HG02571 (cell line): ENCODE measurements at regions not wholly inside any gene's neighbourhood (a gene's known extent, or its start where the extent isn't known, plus 50 kb on each side); places are given as distances from the start of the nearest gene placed in this dataset.
"Not testable (repeated sequence)": the region's sequence is repeated elsewhere in the genome, so short reads cannot be mapped to it uniquely, and the experiment has no call there.

Source experiments
- ATAC-seq: cut with Tn5 transposase; IDR thresholded peaks from one replicate; pipeline ENCODE4 v1.9.1; 2021; ENCODE audit warnings: mild to moderate bottlenecking, moderate library complexity; ENCODE audit not compliant: unreplicated experiment

DNA sequence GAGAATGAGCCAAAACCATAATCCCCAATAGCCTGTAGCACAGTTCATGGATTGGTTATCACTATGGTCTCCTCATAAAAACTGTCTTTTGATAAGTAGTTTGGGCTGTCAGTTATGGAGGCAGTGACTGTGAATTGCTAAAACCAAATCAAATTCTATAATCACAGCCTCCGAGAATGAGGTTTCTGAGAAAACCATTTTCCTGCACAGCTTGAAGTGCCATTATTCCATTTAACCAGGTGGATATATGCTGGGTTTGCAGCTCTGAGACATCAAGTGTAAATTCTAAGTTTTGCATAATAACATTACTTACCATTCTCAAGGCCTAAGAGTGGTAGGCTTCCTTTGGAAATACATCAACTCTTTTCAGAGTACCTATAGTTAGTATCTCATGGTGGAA, 485.4 kb downstream of the FRK start:
- no peak for ATAC-seq

DNA sequence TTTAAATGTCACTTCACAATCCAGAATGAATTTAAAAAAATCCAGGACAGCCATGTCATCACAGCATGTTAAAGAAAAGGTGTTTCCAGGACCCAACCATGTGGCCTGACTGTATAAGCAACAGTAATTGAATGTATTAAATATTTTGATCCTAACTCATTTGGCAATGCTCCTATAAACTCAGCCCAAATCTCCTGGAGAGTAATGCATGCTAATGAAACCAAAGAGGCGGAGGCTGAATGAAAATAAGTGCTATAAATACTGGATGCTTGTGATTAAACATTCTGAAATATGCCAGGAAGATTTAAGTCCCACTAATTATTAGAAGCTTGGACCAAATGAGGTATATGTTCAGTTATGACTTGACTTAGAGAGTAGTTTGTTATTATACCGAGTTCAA, 486.8 kb downstream of the FRK start:
- no peak for ATAC-seq

DNA sequence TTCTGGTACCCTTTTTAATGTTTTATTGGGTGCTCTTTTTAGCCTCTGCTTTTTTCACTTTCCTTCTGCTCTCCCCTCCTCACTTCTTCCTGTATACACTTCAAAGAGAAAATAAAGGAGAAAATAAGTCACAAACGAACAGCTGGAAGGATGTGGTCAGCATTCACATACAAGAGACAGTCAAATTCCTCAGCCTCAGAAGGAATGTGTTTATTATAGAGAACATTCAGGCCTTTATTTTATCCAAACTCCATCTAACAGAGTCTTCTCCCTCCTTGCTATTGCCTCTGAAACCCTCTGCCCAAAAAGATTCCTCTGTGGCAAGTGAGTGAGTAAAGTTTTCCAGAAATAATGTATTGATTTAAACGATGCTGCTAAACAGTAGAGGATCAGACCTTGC, 490.4 kb downstream of the FRK start:
- no peak for ATAC-seq

DNA sequence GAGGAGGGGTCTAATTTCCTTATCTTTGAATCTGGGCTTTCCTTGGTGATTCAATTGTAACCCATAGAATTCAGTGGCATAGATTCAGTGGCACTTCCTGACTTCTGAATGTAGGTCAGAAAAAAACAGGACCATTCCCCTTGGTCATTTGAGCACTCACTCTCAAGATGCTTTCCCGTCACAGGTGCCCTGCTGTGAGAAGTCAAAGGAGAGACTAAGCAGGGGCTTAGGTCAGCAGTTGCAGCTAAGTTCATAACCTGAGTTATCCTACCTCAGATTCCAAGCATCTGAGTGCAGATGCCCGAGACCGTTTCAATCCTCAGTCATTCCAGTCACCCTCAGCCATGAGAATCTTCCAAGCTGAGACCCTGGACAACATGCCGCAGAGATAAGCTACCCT, 506.6 kb downstream of the FRK start:
- ATAC-seq: no peak

DNA sequence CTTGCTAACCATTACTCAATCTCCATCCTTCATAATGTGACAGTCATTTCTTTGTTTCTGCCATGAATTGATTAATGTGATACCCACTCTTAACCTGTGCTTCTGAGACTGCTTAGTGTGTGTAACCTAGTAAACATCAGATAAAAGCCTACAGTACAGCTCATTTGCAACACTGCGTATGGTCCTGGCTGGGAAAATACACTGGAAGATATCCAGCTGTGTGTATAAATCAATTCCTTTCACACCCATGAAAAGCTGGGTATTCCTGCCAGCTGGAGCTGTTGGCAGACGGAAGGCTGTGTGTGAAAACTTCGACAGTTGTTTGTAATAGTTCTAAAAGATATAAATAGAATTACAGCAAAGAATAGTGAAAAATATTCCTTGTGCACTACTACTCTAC, 509.2 kb downstream of the FRK start:
- ATAC-seq: no peak

DNA sequence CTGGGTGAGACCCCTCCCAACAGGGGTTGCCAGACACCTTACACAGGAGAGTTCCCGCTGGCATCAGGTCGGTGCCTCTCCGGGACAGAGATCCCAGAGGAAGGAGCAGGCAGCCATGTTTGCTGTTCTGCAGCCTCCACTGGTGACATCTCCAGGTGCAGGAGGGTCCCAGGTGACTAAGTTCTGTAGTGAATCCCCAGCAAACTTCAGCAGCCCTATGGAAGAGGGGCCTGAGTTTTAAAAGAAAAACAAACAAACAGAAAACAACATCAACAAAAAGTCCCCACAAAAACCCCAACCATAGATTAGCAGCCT, 515.1 kb downstream of the FRK start:
- ATAC-seq: no peak

DNA sequence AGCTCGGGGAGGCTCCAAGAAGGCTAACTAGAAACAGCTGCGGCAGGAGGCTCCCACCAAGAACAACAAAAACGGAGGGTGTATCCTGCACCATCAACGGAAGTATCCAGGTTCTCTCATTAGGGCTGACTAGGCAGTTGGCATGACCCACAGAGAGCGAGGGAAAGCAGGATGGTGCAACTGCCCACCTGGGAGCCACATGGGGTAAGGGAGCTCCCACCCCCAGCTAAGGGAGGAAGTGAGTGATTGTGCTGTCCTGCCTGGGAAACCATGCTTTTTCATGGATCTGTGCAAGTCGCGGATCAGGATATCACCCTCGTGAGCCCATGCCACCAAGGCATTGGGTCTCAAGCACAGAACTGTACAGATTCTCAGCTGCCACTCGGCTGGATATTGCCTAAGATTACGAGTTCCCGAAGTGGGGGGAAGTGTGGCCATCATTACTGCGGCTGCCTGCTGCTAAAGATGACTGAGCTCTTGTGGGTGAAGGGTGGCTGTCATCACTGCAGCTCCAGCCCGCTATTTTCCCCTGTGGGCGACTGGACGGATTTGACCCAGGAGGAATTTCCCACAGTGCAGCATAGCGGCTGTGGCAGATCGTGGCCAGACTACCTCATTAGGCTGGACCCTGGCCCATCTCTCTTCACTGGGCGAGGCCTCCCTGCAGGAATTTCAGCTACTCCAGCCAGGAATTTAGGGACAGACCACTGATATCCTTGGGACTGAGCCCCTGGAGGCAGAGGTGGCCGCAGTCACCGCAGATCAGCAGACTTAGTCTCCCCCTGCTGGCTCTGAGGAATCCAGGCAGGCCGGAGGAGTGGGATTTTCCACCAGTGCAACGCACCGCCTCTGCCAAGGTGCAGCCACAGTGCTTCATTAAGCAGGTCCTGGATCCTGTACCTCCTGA, 515.7 kb downstream of the FRK start:
- no peak for ATAC-seq

DNA sequence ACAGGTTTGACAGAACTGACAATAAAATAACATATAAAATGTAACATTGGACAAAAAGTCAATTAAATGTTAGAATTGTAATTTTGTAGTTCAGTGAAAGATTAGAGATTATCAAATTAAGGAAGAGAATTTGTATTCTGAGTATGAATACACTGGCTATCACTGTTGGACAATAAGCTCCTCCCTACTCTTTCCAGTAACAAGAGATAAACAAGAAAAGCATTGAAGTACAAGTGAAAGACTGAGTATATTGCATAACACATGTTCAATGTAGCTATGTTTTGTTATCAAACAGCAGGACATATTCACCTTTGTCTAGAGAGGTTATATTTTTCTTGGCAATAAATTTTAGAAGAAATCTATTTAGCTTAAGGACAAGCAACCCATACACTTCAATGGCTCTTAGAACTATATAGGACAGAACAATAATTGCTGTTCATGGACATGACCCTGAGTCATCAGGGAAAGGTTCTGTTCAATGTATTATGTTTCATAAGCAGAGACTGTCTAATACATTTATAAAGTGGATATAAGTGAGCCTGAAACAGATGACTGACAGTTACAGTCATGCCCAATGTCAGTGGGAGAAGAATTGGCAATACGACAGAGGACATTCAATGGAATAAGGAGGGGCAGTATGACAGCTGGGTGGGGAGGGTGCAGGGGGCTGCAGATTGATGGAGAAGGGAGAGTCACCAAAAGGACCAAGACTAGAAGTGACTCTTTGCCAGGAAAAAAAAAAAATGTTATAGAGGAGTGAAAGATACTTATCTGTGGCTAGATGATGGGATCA, 520.4 kb downstream of the FRK start:
- no peak for ATAC-seq

DNA sequence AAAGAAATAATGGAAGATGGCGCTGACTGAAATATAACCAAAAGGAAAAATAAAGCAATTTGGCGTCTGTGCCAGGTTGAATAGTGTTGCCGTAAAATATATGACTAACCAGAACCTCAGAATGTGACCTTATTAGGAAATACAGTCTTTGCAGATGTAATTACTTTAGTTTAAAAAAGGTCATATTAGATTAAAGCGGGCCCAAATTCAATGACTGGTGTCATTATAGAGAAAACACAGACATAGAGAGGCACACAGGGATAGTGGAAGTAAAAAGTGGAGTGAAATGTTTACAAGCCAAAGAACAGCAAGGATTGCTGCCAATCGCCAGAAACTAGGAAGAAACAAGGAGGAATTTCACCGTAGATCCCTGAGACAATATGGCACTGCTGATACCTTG, 521.2 kb downstream of the FRK start:
- no peak for ATAC-seq

DNA sequence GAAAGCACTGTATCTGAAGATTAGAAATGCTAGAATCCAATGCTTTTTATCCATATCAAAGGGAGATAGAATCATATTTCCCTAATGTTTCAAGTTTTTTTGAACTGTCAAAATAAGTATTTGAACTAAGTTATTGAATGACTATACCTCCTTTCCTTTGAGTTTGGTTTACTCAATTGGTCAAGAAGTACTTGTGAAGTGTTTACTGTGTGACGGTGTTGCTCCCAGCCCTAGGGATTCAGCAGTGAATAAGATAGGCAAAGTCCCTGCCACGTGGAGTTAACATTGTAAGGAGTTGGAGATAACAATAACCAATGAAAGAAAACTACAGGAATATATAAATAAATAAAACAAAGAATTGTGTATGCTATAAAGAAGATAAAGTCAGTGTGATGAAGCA, 535.9 kb downstream of the FRK start:
- ATAC-seq: no peak

DNA sequence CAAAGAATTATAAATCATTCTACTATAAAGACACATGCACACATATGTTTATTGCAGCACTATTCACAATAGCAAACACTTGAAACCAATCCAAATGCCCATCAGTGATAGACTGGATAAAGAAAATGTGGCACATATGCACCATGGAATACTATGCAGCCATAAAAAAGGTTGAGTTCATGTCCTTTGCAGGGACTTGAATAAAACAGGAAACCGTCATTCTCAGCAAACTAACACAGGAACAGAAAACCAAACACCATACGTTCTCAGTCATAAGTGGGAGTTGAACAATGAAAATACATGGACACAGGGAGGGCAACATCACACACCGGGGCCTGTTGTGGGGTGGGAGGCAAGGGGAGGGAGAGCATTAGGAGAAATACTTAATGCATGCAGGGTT, 538.9 kb downstream of the FRK start:
- ATAC-seq: not testable (repeated sequence)

DNA sequence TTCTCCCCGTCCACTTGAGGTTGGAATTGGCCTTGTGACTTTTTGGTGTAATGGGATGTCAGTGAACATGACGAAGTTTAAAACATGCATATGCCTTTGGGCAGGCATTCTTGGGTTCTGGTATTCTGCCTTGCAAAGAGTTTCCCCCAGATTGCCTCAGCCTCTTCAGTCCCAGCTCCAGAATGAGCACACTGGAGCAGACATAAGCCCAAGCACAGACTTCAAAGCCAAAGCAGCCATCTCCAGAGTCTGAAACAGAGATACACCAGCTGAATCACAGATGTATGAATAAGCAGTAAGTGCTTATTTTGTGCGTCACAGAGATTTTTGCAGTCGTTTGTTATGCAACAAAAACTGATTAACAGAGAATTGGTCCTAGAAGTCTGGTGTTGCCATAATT, 546.0 kb downstream of the FRK start:
- no peak for ATAC-seq

DNA sequence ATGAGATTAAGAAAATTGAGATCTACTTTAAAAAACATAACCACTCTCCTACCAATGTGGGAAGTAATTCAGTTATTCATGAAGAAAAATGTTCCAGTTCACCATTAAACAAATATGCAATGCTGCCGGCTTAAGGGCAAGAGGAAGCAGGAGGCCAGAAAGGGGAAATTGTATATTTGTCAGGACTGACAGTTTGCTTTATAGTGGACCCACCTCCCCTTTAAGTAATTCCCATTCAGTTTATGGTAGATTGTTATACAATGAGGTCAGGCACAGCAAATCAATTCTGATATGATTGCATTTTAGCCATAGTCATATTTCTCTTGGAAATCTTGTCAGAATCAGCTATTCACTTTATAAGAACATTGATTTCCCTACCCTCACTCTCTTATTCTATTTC, 547.8 kb downstream of the FRK start:
- ATAC-seq: no peak

DNA sequence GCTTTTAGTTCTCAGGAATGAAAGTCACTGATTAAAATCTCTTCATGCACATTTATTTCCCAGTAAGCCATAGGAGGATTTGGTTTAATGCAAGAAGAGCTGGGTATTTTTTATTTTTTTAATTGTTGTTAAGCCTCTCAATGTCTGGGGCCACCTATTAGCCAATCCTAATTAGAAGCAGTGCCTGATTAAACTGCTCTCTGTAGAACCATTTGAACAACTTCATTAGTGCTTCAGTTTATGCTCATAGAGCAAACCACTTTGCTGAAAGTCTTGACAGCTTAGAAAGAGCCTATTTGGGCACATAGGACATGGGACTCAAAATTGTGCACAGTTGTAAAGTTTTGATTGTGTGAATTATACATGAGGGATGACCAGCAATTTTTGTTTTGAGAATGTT, 548.9 kb downstream of the FRK start:
- ATAC-seq: no peak

DNA sequence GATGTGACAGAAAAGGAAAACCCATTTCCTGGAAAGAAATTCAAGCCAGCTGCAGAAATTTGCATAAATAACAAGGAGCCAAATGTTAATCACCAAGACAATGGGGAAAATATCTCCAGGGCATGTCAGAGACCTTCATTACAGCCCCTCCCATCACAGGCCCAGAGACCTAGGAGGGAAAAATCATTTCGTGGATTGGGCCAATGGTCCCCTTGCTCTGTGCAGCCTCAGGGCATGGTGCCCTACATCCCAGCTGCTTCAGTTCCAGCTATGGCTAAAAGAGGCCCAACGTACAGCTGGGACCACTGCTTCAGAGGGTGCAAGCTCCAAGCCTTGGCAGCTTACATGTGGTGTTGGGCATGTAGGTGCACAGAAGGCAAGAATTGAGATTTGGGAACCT, 558.3 kb downstream of the FRK start:
- not testable (repeated sequence) for ATAC-seq

DNA sequence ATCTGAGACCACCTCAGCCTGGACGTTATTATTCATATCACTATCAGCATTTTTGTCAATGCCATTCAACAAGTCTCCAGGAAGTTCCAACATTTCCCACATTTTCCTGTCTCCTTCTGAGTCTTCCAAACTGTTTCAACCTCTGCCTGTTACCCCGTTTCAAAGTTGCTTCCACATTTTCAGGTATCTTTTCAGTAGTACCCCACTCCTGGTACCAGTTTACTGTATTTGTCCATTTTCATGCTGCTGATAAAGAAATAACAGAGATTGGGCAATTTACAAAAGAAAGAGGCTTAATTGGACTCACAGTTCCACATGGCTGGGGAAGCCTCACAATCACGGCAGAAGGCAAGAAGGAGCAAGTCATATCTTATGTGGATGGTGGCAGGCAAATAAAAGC, 565.5 kb downstream of the FRK start:
- ATAC-seq: no peak

DNA sequence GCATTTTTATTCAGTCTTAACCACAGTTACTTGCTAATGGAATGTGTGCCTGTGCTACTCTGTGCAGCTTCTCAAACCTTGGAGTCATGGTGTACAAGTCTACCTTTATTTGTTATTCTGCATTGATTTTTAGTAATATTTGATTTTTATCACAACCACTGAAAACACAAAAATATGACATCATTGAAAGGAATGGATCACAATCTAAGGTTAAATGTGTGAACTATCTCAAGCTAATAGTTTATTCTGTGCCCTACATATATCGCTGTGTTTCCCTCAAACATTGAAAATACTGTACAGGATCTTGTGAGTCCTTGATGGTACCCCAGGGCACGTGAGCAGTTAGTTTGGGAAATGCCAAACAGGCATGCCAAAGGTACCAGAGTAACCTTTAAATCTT, 573.4 kb downstream of the FRK start:
- ATAC-seq: no peak

DNA sequence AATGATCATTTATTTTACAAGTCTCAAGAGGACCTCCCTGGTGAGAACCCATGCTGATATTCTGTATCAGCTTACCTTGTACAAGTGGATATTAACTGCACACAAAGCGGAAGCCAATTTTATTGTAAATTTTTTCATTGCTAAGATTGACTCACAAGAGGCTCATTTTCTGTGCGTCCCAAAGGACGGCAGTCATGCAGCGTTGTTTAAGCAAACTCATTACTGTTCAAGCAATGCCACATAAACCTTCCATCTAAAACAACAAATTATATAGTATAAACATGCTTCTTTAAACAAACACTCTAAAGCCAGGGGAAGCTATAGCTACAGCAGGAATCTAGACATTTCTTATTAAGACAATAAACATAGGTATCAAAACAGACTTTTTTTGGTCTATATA, 575.3 kb downstream of the FRK start:
- ATAC-seq: no peak

DNA sequence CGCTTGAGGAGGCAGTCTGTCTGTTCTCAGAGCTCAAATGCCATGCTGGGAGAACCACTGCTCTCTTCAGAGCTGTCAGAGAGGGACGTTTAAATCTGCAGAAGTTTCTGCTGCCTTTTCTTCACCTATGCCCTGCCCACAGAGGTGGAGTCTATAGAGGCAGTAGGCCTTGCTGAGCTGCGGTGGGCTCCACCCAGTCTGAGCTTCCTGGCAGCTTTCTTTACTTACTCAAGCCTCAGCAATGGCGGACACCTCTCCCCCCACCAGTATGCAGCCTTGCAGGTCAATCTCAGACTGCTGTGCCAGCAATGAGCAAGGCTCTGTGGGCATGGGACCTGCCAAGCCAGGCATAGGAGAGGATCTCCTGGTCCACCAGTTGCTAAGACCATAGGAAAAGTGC, 580.1 kb downstream of the FRK start:
- ATAC-seq: not testable (repeated sequence)

DNA sequence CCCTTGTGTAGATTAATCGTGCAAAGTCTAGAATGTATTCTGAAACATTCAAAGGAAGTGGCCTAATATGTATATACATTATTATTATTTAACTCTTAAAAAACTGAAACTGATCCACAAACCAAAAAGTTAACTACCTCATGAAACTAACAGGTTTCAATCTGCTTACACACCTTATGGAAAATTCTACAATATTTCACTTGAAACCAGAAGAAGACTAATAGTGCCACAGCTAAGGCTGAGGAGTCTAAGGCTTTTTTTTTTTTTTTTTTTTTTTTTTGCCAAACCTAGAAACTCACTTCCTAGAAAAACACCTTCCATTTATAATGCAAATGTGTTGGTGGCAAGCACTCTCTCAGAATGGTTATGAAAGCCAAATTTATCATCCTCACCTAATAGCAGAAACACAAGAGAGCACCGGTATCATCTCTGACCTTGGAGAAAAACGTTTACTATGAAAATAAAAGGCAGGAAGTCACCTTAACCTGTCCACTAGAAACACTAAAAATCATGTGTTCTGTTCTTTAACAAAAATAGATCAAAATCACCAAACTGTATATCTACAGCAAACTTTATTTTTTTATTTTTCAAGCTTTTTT, 586.1 kb downstream of the FRK start:
- ATAC-seq: no peak

DNA sequence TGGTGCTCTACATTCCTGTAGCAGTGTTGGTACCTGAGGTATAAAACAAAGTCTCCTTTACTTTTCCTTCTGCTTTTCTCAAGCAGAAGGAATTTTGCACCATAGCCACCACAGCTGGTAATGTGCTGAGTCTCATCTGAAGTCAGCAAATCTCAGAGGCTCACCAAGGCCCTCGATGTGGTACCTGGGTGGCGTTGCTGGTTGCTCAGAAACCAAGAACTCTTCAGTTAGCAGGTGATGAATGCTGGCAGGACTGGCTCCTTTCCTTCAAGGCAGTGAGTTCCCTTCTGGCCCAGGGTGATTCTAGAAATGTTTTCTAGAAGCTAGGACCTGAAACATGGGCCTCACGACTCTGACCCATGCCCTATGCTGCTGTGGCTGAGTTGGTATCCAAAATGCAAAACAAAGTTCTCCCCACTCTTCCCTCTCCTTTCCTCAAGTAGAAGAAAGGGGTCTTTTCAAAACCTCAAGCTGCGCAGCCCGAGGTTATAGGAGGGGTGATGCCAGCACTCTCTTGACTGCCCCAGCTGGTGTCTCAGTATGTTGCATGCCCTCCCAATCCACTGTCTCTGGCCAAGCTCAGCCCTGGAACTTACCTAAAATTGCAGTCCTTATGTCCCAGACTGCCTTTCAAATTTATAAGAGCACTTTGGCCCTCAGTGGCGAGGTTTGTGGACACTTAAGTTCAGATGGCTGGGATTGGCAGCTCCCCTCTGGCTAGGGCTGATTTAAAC, 592.3 kb downstream of the FRK start:
- no peak for ATAC-seq
